ENCODE measurements at regions not wholly inside any gene's neighbourhood (a gene's known extent, or its start where the extent isn't known, plus 50 kb on each side); places are given as distances from the start of the nearest gene placed in this dataset.

DNA sequence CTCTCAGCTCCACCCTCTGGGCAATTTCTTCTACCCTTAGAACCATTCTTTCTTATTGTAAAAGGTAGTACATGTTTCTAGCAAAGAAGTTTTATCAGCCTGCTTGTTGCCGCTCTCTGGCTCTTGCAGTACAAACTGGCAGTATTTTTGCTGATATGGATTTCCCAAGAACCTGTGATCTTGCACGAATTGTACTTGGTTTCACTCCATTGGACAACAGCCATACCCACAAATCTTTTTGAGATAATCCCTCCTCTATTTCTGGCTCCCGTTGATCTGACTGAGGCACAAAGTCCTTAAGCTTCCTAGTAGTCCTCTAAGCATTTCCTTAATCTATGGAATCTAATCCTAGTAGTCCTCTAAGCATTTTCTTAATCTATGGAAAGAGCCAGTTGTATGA lies 487.0 kb upstream of the PTCHD4 start:
- H3K79me2 ChIP-seq (ENCODE audit: insufficient read depth, low read length), result no peaks in the 10 kb centered on the region
- in situ Hi-C loops (cut with HindIII; ENCODE audit: extremely low pct_ligation_motif_present, low pct_unique_long_range_greater_than_20kb), result no loop called here
- no peaks in the 10 kb centered on the region for H3K9me3 ChIP-seq (ENCODE audit: low read length)
- no peak overlapping the region for H3K4me2 ChIP-seq (ENCODE audit: low read depth, low read length)
- no peaks in the 10 kb centered on the region for H3K4me1 ChIP-seq (ENCODE audit: insufficient read depth, low read length)
- CTCF ChIA-PET (ENCODE audit: low intra/inter-chr PET ratio, low total read pairs), result no interaction called here
- DNase-seq (ENCODE audit: low spot score) (no peak), ATAC-seq (no peak), FAIRE-seq (no peak)
- no TSS peak for BruUV-seq (replicated peaks)
- H3K27me3 ChIP-seq (ENCODE audit: control insufficient read depth in 1 of 2, insufficient read depth in 2 of 2, low read length in 2 of 2), result no peaks in the 10 kb centered on the region
- H2AFZ ChIP-seq (ENCODE audit: low read length), result no peak overlapping the region
- intact Hi-C loops (cut with micrococcal nuclease; ENCODE audit: unreplicated experiment), result no loop called here
- TF ChIP-seq ZNF530 (CRISPR knock-in tag; IDR thresholded peaks at IDR 0.05; ENCODE audit: low read depth) (no peak), ZNF292 (CRISPR knock-in tag; IDR thresholded peaks at IDR 0.05; ENCODE audit: borderline replicate concordance, low read depth) (no peak), ZNF569 (CRISPR knock-in tag; IDR thresholded peaks at IDR 0.05; ENCODE audit: borderline replicate concordance) (no peak), MLLT10 (CRISPR knock-in tag; IDR thresholded peaks at IDR 0.05) (no peak), MYPOP (CRISPR knock-in tag; IDR thresholded peaks at IDR 0.05) (no peak), ZNF362 (CRISPR knock-in tag; IDR thresholded peaks at IDR 0.05; ENCODE audit: borderline replicate concordance) (no peak), MIXL1 (CRISPR knock-in tag; IDR thresholded peaks at IDR 0.05) (no peak), STAT5B (CRISPR knock-in tag; IDR thresholded peaks at IDR 0.05) (no peak), HNRNPLL (IDR thresholded peaks at IDR 0.05; ENCODE audit: low read depth, low read length, poor library complexity, severe bottlenecking) (no peak), SP2 (CRISPR knock-in tag; IDR thresholded peaks at IDR 0.05) (no peak), ZBTB37 (CRISPR knock-in tag; IDR thresholded peaks at IDR 0.05) (no peak), ZNF33B (CRISPR knock-in tag; IDR thresholded peaks at IDR 0.05) (no peak), SCMH1 (CRISPR knock-in tag; IDR thresholded peaks at IDR 0.05; ENCODE audit: borderline replicate concordance) (no peak)
- no peaks in the 10 kb centered on the region for H3K36me3 ChIP-seq (replicated peaks in 1 of 2; ENCODE audit: control insufficient read depth in 1 of 2, insufficient read depth in 2 of 2, low read length in 2 of 2)
- no peak overlapping the region for H3K9ac ChIP-seq (ENCODE audit: insufficient read depth, low read depth, low read length)
- no peak overlapping the region for H3K27ac ChIP-seq (ENCODE audit: extremely low read length, insufficient read depth, low read length)
- H3K4me3 ChIP-seq (replicated peaks in 1 of 3; ENCODE audit: insufficient read depth in 1 of 3, low read depth in 2 of 3, low read length in 3 of 3), result no peak overlapping the region
- POLR2A ChIA-PET, result no interaction called here
- no peaks in the 10 kb centered on the region for H4K20me1 ChIP-seq (ENCODE audit: insufficient read depth, low read length)
- 19% methylated on average over 3 of the region's 3 CpGs for WGBS (ENCODE audit: low lambda C conversion rate)
